Epithelial cell of proximal tubule (primary cell): ENCODE measurements at regions not wholly inside any gene's neighbourhood (a gene's known extent, or its start where the extent isn't known, plus 50 kb on each side); places are given as distances from the start of the nearest gene placed in this dataset.

ENCODE experiments used
- DNase-seq: peaks from one replicate; pipeline ENCODE4 v3.0.0-alpha.2; 2011; ENCODE audit warnings: low read depth
- H3K4me3 ChIP-seq: 2 replicates; pipeline ENCODE4 v1.5.1; 2011; ENCODE audit warnings: low read depth, mild to moderate bottlenecking, low read length
- TF ChIP-seq, protein P1 (sequence below): conservative IDR thresholded peaks from 2 replicates; pipeline ENCODE4 v1.5.1; 2012; ENCODE audit warnings: low read depth, mild to moderate bottlenecking, low read length

- no peak overlapping the region for H3K4me3 ChIP-seq
- TF ChIP-seq, protein P1, sequence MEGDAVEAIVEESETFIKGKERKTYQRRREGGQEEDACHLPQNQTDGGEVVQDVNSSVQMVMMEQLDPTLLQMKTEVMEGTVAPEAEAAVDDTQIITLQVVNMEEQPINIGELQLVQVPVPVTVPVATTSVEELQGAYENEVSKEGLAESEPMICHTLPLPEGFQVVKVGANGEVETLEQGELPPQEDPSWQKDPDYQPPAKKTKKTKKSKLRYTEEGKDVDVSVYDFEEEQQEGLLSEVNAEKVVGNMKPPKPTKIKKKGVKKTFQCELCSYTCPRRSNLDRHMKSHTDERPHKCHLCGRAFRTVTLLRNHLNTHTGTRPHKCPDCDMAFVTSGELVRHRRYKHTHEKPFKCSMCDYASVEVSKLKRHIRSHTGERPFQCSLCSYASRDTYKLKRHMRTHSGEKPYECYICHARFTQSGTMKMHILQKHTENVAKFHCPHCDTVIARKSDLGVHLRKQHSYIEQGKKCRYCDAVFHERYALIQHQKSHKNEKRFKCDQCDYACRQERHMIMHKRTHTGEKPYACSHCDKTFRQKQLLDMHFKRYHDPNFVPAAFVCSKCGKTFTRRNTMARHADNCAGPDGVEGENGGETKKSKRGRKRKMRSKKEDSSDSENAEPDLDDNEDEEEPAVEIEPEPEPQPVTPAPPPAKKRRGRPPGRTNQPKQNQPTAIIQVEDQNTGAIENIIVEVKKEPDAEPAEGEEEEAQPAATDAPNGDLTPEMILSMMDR: no peak
- DNase-seq: no peak
These were observed 159.3 kb upstream of the GALNT17 start for GRCh38 chr7:70972693-70973092.

- no peak overlapping the region for H3K4me3 ChIP-seq
- DNase-seq: no peak
- TF ChIP-seq, protein P1: no peak
These were observed 156.2 kb upstream of the GALNT17 start for GRCh38 chr7:70975754-70976153.

GRCh38 chr7:70986297-70986696 lies 145.6 kb upstream of the GALNT17 start:
- DNase-seq: no peak
- TF ChIP-seq, protein P1: no peak
- no peak overlapping the region for H3K4me3 ChIP-seq

DNA sequence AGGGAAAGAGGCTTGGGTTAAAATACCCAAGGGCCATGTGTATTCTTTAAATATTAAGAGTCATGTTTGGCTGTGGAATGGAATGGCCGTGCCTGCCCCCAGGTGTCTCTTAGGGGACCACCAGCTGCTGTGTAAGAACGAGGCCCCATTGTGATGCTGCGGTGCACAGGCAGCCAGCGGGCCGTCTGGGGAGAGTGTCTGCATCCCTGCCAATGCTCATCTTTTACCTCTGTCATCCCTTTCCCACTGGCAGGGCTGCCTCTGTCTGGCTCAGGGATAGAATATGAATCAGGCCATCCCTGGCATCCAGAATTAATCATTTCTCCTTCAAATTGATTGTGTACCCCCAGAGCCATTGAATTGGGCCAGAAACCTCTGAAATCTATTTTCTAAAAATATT lies 137.8 kb upstream of the GALNT17 start:
- no peak for DNase-seq
- TF ChIP-seq, protein P1: no peak
- no peak overlapping the region for H3K4me3 ChIP-seq

GRCh38 chr7:70997261-70997660 lies 134.7 kb upstream of the GALNT17 start:
- DNase-seq: no peak
- TF ChIP-seq, protein P1: no peak
- no peak overlapping the region for H3K4me3 ChIP-seq

GRCh38 chr7:71005109-71005508 lies 126.8 kb upstream of the GALNT17 start:
- H3K4me3 ChIP-seq: no peak overlapping the region
- TF ChIP-seq, protein P1: no peak
- no peak for DNase-seq

DNA sequence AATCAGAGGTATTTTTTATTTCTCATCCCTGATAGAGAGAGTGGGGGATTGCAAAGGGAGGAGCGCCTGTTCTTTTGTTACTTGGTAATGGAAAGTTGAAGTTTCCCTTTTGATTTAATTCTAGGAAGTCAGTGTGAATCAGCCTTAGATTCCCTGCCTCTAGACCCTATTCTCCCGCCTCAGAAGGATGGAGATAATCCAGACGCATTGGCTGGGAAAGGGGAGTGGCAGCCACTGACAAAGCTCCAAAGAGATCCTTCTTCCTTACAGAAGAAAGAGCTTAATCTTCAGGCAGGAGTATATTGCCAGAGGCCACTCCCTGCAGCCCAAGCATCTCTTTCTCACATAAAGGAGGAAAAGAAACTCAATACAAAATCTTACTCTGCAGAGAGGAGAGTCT lies 122.3 kb upstream of the GALNT17 start:
- TF ChIP-seq, protein P1: no peak
- DNase-seq: no peak
- H3K4me3 ChIP-seq: no peak overlapping the region
